ENCODE measurements at regions not wholly inside any gene's neighbourhood (a gene's known extent, or its start where the extent isn't known, plus 50 kb on each side); places are given as distances from the start of the nearest gene placed in this dataset.

DNA sequence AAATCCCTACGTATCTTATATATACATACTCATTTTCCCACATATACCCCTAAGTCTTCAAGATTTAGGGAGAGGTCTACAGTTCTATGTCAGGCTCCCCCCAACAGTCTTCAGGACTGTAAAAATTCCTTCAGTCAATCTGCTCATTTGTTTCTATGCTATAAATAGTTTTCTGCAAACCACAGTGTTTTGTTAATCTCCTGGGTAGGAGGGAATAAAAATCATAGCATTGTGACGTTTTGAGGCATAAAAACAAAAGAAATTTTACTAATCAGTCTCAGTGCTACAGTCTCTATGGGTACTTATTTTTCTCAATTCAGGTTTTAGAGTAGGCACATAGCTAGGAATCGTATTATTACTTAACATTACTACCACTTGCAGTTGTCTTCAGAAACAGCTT, 552.8 kb upstream of the LRRC4C start:
- Histone ChIP-seq H3K4me3 (ENCODE audit: severe bottlenecking) (no peak overlapping the region), H3K27ac (ENCODE audit: poor library complexity, severe bottlenecking) (no peak overlapping the region), H3K9me3 (ENCODE audit: severe bottlenecking) (no peaks in the 10 kb centered on the region), H3K36me3 (ENCODE audit: low read depth) (no peaks in the 10 kb centered on the region), H3K27me3 (ENCODE audit: insufficient read depth, poor library complexity, severe bottlenecking) (no peaks in the 10 kb centered on the region), H3K4me1 (ENCODE audit: insufficient read depth, poor library complexity, severe bottlenecking) (no peaks in the 10 kb centered on the region)
- ATAC-seq (ENCODE audit: low read depth) = no peak
- TF ChIP-seq, protein P1, sequence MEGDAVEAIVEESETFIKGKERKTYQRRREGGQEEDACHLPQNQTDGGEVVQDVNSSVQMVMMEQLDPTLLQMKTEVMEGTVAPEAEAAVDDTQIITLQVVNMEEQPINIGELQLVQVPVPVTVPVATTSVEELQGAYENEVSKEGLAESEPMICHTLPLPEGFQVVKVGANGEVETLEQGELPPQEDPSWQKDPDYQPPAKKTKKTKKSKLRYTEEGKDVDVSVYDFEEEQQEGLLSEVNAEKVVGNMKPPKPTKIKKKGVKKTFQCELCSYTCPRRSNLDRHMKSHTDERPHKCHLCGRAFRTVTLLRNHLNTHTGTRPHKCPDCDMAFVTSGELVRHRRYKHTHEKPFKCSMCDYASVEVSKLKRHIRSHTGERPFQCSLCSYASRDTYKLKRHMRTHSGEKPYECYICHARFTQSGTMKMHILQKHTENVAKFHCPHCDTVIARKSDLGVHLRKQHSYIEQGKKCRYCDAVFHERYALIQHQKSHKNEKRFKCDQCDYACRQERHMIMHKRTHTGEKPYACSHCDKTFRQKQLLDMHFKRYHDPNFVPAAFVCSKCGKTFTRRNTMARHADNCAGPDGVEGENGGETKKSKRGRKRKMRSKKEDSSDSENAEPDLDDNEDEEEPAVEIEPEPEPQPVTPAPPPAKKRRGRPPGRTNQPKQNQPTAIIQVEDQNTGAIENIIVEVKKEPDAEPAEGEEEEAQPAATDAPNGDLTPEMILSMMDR (IDR thresholded peaks at IDR 0.05; ENCODE audit: poor library complexity, severe bottlenecking) = no peak
- DNase-seq (ENCODE audit: low spot score) = no peak

DNA sequence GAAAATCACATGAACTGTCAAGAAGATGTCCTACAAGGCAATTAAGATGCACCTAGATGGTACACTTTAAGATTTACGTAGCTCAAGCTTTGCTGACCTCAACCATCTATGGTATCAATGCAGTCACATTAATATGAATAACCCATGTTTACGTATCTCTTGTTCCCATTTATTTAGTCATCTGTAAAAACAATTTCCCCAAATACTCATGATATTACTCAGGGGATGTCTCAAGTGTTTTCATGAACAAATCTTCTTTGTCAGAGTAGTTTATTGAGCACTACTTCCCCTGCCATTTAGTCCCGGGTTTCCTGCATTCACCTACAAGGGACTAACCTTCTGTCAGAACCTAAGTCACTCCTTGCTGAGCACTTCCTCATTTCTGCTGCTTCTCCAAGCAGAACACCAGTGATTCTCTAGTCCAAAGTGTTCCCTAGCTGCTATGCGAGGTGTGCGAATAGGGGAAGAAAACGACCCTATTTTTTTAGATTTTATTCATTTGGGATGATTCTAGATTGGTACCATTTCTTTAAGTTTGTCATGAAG, 554.3 kb upstream of the LRRC4C start:
- Histone ChIP-seq H3K27ac (ENCODE audit: poor library complexity, severe bottlenecking) (no peak overlapping the region), H3K36me3 (ENCODE audit: low read depth) (no peaks in the 10 kb centered on the region), H3K4me1 (ENCODE audit: insufficient read depth, poor library complexity, severe bottlenecking) (no peaks in the 10 kb centered on the region), H3K27me3 (ENCODE audit: insufficient read depth, poor library complexity, severe bottlenecking) (no peaks in the 10 kb centered on the region), H3K4me3 (ENCODE audit: severe bottlenecking) (no peak overlapping the region), H3K9me3 (ENCODE audit: severe bottlenecking) (no peaks in the 10 kb centered on the region)
- ATAC-seq (ENCODE audit: low read depth) (no peak), DNase-seq (ENCODE audit: low spot score) (no peak)
- TF ChIP-seq, protein P1 (IDR thresholded peaks at IDR 0.05; ENCODE audit: poor library complexity, severe bottlenecking) = no peak

DNA sequence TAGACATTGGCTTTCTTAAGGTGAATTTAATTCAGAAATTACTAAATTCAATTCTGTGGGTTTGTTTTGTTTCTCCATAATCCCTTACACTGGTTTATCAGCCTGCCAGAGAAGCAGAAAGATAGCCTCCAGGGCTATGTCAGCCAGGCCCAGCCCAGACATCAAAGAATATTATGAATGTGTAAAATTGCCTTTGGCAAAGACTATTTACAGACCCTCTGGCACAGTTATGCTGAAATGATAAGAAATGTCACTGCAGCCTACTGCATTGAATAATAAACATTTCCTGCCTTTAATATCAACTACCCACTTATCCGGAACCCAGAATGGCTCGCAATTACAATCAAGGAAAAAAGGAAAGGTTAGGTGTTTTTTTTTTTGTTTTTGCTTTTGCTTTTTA, 562.5 kb upstream of the LRRC4C start:
- Histone ChIP-seq H3K27me3 (ENCODE audit: insufficient read depth, poor library complexity, severe bottlenecking) (no peaks in the 10 kb centered on the region), H3K27ac (ENCODE audit: poor library complexity, severe bottlenecking) (no peak overlapping the region), H3K9me3 (ENCODE audit: severe bottlenecking) (no peaks in the 10 kb centered on the region), H3K4me1 (ENCODE audit: insufficient read depth, poor library complexity, severe bottlenecking) (no peaks in the 10 kb centered on the region), H3K36me3 (ENCODE audit: low read depth) (no peaks in the 10 kb centered on the region), H3K4me3 (ENCODE audit: severe bottlenecking) (no peak overlapping the region)
- TF ChIP-seq, protein P1 (IDR thresholded peaks at IDR 0.05; ENCODE audit: poor library complexity, severe bottlenecking) = no peak
- ATAC-seq (ENCODE audit: low read depth) (no peak), DNase-seq (ENCODE audit: low spot score) (no peak)

DNA sequence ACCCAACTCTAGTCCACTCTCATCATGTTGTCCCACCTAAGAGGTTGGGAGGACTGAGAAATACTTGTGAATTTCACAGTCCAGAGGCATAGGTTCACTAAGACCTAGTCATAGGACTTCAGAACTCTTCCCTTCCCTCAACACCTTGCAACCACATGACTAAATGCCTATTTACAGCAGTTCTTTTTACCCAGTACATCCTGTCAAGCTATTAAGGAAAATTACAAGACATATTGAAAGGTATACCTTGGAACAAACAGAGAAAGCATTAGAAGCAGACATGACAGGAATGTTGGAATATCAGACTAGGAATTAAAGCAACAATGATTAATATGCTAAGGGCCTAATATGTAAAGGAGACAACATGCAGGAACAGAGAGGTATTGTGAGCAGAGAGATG, 563.8 kb upstream of the LRRC4C start:
- H3K27ac ChIP-seq (ENCODE audit: poor library complexity, severe bottlenecking) = no peak overlapping the region
- no peak for DNase-seq (ENCODE audit: low spot score)
- no peaks in the 10 kb centered on the region for H3K36me3 ChIP-seq (ENCODE audit: low read depth)
- H3K4me1 ChIP-seq (ENCODE audit: insufficient read depth, poor library complexity, severe bottlenecking) = no peaks in the 10 kb centered on the region
- no peaks in the 10 kb centered on the region for H3K9me3 ChIP-seq (ENCODE audit: severe bottlenecking)
- ATAC-seq (ENCODE audit: low read depth) = no peak
- H3K4me3 ChIP-seq (ENCODE audit: severe bottlenecking) = no peak overlapping the region
- TF ChIP-seq, protein P1 (IDR thresholded peaks at IDR 0.05; ENCODE audit: poor library complexity, severe bottlenecking) = no peak
- no peaks in the 10 kb centered on the region for H3K27me3 ChIP-seq (ENCODE audit: insufficient read depth, poor library complexity, severe bottlenecking)

DNA sequence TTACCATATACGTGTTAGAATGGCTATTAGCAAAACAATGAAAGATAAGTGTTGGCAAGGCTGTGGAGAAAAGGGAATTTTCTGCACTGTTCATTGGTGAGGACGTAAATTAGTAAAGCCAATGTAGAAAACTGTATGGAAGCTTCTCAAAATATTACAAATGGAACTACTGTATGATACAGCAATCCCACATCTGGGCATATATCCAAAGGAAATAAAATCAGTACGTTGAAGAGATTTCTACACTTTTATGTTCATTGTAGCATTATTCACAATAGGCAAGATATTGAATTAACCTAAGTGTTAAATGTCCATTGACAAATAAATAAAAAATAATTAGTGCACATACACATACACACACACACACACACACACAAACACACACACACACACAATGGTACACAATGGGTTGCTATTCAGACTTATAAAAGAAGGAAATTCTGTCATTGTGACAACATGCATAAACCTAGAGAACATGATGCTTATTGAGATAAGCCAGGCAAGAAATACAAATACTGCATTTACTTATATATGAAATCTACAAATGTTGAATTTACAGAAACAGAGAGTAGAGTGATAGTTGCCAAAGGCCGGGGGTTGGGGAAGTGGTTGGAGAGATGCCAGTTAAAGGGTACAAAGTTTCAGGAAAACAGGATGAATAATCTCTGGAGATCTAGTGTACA, 565.8 kb upstream of the LRRC4C start:
- no peak for ATAC-seq (ENCODE audit: low read depth)
- no peak overlapping the region for H3K27ac ChIP-seq (ENCODE audit: poor library complexity, severe bottlenecking)
- TF ChIP-seq, protein P1 (IDR thresholded peaks at IDR 0.05; ENCODE audit: poor library complexity, severe bottlenecking) = no peak
- DNase-seq (ENCODE audit: low spot score) = no peak
- no peaks in the 10 kb centered on the region for H3K36me3 ChIP-seq (ENCODE audit: low read depth)
- H3K27me3 ChIP-seq (ENCODE audit: insufficient read depth, poor library complexity, severe bottlenecking) = no peaks in the 10 kb centered on the region
- H3K4me1 ChIP-seq (ENCODE audit: insufficient read depth, poor library complexity, severe bottlenecking) = no peaks in the 10 kb centered on the region
- no peaks in the 10 kb centered on the region for H3K9me3 ChIP-seq (ENCODE audit: severe bottlenecking)
- H3K4me3 ChIP-seq (ENCODE audit: severe bottlenecking) = no peak overlapping the region
